ENCODE measurements at regions not wholly inside any gene's neighbourhood (a gene's known extent, or its start where the extent isn't known, plus 50 kb on each side); places are given as distances from the start of the nearest gene placed in this dataset.
"Not testable (repeated sequence)": the region's sequence is repeated elsewhere in the genome, so short reads cannot be mapped to it uniquely, and the experiment has no call there.

DNA sequence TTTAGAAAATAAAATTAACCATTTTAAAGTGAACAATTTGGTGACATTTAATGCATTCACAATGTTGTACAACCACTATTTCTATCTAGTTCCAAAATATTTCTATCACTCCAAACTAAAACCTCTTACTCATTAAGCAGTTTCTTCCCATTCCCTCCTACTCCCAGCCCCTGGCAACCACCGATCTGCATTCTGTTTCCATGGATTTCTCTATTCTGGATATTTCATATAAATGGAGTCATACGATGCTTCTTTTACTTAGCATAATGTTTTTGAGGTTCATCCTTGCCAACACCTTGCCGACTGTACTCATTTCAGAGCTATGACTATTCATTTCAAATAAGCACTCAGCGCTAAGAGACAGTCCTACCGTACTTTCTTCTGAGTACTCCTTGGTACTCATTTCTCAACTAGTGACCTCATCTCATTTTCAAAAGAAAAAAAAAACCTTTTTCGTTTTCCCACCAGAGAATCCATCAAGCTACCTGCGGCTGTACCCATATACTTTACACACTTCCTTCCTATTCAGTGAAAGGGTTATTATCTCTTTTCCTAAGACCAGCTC is 259.2 kb downstream of the UTRN start:
- no peak for DNase-seq

DNA sequence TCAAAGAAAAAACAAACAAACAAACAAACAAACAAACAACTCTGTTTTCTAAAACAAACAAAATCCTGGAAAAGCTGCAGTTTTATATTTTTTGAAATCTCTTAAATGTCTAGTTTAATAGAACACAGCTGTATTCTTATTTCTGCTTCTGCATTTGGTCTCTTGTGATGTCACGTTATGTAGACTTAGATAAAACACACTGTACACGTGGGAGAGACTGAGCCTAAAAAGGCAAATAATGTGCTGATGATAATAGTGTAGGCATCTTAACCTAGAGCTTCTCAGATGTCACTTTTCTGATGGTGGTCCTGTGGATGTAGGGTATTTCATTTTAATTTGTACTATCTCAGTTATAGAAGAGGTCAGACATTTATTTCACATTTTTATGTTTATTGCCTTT is 261.7 kb downstream of the UTRN start:
- DNase-seq, result no peak

DNA sequence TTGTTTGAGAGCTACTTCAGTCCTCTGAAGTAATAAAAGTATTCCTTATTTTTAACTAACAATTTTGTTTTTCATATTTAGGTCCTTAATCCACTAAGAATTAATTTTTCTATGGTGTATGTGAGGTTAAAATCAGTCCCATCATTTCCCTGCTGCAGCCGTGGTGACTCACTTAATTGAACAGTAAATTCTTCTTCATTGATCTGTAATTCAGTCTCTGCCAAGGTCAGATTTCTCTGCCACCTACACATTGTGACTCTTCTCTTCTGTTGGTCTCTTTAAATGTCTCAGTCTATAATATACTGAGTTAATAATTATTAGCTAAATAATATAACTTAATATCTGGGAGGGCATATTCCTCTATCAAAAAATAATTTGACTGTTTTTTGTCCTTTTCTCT is 262.3 kb downstream of the UTRN start:
- no peak for DNase-seq

DNA sequence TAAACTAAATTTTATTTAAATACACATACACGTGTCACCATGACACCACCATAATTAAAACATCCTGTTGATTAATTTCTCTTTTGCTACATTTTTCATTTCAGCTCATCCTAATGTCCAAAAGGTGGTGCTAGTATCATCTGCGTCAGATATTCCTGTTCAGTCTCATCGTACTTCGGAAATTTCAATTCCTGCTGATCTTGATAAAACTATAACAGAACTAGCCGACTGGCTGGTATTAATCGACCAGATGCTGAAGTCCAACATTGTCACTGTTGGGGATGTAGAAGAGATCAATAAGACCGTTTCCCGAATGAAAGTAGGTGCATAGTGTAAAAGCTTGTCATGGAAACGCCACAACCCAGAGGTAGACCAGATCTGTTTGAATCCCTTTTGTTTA is 263.4 kb downstream of the UTRN start:
- no peak for DNase-seq

DNA sequence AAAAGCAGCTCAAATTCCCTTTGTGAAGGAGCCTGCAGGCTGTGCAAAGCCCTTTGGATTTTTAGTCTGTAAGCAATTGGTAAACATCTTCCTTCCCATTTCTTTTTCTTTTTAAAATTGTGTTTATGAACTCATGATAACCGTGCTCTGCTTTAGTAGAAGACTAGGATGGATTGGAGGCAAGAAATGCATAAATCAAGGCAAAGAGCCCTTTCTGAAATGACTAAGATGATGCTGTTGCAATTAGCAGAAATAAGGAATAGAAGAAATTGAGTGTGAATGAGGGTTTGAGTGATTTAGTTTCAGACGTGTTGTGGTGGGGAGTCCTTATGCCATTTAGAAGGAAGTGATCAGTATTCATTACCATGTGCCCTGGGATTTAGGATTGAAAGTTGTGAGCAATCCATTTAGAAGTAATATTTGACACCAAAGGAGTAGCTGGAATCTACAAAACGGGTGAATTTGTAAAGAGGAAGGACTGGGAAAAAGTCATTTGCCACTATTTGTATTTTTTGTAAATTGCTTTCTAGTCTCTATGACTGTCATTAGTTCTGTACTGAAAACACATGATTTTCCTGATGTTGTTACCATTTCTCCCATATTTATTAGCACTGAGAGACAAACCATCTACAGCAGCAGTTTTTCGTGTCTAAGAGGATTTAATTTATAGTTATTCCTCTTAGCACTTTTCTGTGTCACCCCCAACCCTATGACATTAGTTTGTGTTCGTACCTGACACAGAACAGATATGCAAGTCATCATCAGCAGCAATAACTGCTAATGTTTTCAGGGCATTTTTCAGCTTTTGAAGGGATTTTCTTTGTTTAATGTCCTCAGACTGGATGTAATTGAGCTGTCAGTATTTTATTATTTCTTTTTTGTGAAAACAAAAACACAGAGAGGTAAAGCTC is 265.0 kb downstream of the UTRN start:
- DNase-seq, result no peak

DNA sequence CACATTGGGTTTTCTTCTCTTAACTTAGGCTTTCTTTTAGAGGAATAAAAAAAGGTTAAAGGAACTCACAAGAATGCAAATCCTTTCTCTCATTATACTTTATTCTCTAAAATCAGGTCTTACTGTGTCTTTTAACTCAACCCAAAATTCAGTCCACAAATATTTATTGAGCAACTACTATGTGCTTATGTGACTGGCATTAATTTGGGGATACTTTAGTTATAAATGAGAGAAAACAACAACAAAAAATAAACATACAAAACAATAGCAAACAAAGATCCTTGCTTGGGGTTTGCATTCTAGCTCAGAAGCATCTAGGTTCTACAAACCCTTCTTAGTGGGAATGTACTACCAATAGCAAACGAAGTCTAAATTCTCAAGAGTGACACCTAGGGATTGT is 266.2 kb downstream of the UTRN start:
- no peak for DNase-seq

DNA sequence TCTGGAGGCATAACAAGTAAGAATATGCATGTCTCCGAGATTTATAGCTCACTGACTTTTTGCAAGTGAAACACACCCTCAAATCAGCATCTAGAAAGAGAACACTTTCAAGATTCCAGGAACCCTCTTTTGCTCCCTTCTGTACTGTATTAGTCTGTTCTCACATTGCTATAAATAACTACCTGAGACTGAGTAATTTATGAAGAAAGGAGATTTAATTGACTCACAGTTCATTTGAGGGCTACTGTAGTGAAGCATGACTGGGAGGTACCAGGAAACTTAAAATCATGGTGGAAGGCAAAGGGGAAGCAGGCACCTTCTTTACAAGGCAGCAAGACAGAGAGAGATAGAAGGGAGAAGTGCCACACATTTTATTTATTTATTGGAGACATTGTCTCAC is 269.9 kb downstream of the UTRN start:
- DNase-seq, result no peak

DNA sequence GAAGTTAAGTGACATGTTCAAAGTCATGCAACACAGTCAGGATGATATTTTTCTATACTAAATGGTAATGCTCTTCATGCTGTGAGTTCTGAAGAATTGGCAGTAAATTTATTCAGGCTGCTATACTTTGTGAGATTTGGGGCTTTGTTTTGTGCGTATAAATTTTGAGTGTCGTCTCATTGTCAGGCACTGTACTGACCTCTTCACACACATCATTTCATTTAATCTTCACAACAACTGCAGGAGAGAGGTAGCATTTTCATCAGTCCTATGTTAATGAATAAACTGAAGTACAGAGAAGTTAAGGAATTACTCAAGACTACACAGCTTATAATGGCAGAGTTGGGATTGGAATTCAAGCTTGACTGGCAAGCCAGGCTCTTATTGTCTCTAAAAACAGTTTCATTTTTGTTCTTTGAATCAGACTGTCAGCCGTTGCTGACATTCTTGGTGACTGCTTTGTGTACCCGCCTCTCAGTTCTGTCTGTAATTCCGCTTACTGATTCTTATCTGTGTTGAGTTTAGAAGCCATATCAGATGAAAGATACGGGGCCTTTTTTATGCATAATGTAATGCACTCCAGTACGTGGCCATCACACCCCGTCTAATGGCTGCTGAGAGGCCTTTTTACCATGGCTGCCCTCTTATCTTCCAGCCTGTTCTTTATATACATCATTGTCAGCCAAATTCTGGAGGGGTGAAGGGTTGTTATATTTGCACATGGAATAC is 274.9 kb downstream of the UTRN start:
- DNase-seq, result no peak

DNA sequence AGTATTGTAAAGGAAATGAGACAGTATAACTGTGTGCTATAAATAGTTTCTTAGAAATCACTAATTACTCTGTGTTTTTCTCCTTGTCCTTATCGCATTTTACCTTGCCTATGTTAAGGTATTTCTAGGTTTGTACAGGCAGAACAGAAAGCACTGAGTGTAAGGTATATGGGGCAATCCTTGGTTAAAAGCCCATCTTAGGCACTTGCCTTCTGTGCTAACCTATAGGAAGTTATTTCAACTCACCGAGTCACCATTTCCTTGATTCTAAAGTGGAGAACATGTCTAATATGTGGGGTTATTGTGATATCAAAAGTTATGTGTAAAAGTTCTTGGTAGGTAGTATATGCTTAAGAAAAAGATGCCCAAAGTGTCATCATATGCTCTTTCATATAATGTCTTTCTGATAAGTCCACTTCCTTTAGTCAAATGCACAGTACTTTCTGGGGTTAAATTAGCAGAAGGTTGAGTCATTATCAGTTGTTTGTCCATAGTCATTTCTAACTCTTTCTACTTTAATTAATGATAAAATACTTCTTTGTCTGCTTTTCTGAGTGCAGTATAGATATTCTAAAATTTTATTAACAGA is 276.4 kb downstream of the UTRN start:
- DNase-seq, result no peak

DNA sequence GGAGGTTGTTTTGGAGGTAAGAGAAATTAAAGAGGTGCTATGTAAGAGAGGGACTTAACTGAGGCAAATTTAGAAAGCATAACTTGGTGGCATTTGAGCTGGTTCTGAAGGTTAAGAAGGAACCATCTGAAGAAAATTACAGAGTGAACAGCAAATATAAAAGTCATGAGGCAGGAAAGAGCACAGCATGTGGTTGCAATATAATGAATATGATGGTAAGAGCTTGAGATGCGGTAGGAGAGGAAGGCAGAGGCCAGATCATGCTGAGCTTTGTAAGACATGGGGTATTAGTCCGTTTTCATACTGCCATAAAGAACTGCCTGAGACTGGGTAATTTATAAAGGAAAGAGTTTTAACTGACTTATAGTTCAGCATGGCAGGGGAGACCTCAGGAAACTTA is 279.1 kb downstream of the UTRN start:
- DNase-seq, result no peak

DNA sequence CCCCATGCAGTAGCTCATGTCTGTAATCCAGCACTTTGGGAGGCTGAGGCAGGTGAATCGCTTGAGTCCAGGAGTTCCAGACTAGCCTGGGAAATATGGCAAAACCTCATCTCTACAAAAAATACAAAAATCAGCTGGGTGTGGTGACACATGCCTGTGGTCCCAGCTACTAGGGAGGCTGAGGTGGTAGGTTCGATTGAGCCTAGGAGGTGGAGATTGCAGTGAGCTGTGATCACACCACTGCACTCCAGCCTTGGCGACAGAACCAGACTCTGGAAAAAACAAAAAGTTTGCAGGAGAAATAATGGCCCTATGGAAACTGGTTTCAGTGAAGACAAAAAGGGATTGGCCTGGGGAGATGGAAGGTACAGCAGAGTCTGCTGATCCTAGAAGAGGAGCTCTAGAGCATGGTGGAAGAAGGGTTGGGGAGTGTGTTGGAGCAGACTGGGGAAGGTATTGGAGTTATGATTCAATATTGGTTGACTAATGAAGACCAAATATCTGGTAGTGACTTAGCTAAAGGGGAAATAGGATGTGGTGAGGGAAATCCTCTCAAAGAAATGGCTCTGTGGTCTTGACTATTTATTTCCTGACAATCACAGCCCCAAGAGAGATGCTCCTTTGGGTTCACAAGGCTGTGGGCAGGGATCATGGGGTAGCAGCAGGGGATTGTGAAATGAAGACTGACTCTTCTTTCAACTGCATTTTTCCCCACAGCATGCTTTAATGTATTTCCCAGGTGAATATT is 281.9 kb downstream of the UTRN start:
- no peak for DNase-seq

DNA sequence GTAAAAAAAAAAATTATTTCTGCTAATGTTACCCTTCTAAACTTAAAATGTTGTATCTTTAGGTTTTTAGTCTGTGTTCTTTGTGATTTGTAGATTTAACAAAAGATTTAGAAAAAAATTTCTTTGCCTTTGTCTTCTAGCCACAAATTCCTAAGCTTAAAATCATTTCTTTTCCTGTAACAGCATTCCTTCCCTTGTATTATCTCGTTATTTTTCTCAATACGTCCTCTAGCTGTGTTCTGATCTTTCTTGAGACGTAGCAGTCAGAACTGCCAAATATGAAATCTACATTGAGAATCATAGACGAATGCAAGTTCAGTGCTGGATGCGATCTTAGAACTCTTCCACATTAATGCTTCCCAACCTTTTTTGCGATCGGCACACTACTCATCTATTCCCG is 283.1 kb downstream of the UTRN start:
- DNase-seq, result no peak

DNA sequence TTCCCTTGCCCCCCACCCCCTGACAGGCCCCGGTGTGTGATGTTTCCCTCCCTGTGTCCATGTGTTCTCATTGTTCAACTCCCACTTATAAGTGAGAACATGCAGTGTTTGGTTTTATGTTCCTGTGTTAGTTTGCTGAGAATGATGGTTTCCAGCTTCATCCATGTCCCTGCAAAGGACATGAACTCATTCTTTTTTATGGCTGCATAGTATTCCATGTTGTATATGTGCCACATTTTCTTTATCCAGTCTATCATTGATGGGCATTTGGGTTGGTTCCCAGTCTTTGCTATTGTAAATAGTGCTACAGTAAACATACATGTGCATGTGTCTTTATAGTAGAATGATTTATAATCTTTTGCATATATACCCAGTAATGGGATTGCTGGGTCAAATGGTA is 287.4 kb downstream of the UTRN start:
- not testable (repeated sequence) for DNase-seq

DNA sequence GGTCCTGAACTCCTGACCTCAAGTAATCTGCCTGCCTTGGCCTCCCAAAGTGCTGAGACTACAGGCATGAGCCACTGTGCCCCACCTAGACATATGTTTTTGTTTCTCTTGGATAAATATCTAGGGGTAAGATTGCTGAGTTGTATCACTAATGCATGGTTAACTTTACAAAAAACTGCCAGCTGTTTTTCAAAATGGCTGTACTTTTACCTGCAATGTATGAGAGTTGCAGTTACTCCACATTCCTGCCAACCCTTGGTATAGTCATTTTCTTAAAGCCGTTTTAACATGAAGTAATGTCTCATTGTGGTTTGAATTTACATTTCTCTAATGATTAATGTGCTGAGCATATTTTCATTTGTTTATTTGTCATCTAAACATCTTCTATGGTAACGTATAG is 289.7 kb downstream of the UTRN start:
- no peak for DNase-seq

DNA sequence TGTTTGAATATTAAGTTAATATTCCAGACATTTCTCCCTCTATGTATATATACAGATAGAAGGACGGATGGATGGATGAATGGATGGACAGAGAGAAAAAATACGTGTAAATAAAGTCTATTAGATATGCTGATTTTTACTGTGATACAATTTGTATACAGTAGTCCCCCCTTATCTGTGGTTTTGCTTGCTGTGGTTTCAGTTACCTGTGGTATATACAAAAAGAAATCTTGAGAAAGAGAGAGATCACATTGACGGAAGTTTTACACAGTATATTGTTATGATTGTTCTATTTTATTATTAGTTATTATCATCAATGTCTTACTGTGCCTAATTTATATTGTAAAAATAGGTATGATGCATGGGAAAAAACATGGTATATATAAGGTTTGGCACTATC is 290.2 kb downstream of the UTRN start:
- DNase-seq, result no peak

DNA sequence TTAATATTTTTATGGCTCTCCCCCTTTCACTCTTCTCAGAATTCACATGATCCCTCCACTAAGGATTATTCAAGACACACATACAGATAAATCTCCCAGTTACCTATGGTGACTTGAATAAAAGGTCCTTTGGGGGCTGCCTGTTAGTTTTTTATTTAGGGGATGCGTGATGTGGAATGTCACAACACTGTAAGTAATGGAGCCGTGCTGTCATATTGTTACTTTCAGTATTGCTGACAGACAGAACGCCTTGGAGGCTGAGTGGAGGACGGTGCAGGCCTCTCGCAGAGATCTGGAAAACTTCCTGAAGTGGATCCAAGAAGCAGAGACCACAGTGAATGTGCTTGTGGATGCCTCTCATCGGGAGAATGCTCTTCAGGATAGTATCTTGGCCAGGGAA is 291.7 kb downstream of the UTRN start:
- no peak for DNase-seq

DNA sequence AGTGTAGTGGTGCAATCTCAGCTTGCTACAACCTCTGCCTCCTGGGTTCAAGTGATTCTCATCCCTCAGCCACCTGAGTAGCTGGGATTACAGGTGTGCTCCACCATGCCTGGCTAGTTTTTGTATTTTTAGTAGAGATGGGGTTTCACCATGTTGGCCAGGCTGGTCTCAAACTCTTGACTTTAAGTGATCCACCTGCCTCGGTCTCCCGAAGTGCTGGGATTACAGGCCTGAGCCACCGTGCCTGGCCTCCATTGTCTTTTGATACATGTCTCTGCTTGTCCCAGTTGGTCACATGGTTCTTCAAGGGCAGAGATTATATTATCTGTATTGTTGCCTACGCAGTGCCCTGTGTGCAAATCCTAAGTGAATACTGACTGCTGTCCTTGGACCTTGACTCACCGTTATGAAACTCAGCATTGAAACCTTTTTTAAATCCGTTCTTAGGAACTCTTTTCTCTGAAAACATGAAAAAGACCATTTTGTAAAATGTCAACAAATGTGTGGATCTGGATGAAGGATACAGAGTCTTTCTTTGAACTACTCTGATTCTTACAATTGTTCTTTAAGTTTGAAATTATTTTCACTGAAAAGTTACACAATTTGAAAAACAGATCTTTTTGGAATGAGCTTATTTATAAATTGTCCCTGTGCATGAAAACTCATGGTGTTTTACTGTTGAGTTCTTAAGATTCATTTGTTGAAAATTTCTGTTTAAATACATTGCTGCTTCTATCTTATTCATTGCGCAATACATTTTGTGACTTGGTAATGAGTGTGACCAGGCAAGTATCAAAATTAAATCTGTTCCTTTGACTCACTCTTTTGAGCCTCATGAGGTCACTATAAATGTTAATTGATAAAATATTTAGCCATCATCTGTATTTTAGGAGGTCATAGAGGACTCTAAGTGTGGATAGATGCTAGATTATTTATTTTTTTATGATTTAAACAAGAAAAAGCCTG is 293.5 kb downstream of the UTRN start:
- no peak for DNase-seq

DNA sequence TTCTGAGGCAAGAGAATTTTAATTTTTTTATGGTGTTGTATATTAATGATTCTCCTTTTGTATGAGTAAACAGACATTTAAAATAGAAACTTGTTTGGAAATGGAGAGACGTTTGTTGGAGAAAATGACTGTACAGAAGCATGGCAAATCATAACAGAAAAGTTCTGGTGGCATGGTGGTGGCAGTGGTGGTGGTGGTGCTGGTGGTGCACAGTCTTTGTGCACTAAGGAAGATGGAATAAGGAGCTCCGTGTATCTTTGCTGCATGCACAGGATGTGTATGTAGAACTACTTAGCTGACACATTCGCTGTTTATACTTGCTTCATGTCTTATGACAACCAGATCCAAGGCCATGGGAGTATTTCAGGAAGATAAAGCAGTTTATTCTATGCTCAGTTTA is 294.9 kb downstream of the UTRN start:
- DNase-seq, result no peak

DNA sequence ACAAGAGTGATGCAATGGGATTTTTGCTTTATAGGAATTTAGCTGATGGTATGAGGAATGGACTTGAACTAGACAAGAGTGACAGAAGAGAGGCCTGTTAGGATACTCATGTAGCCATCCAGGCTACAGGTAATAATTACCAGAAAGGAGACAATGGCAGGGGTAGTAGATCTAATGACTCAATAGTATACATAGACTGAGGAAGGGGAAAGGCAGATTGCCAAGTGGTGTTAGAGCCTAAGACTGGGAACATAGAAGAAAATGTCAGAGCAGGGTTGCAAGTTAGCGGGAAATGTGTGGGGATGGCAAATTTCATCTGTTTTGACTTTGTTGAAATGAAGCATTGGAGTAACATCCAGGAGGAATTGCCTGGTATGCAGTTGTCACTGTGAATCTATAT is 295.6 kb downstream of the UTRN start:
- no peak for DNase-seq

DNA sequence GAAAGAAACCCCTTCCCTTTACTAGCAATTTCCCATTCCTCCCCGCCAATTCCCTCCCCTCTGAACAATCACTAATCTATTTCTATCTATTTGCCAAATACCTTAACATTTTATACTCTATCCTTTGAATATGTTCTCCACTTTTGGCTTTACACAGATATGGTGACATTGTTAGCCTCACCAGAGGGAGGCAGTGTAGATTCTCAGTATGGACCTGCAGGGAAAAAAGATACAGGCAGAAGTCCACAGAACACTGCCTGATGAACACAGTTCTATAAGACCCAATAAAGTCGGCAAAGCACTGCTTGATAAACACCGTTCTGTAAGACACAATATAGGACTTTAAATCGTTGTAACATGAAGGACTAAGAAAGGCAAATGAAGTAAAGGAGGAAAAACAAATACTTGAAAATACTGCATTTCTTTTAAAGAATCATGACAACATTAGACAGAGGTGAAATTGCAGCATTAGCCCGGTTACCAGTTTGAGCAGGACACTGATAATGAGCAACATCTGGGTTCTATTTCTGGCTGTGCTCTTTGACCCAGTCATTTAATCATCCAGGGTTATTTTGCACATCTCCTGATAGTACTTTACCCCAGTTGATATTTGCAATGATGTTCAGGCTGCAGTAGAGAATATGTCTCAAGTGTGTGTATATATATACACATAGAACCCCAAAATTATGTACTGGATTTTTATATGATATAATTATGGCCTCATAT is 296.8 kb downstream of the UTRN start:
- no peak for DNase-seq
